Suppressor macrophage (primary cell): ENCODE measurements at regions not wholly inside any gene's neighbourhood (a gene's known extent, or its start where the extent isn't known, plus 50 kb on each side); places are given as distances from the start of the nearest gene placed in this dataset.
A peak's percentile ranks its signal among the peaks of the same experiment; 100 is the strongest.
"Not testable (repeated sequence)": the region's sequence is repeated elsewhere in the genome, so short reads cannot be mapped to it uniquely, and the experiment has no call there.

ENCODE experiments used
- DNase-seq, 4 experiments: peaks; one replicate each; pipeline ENCODE4 v3.0.0-alpha.2; 2020 to 2022

DNA sequence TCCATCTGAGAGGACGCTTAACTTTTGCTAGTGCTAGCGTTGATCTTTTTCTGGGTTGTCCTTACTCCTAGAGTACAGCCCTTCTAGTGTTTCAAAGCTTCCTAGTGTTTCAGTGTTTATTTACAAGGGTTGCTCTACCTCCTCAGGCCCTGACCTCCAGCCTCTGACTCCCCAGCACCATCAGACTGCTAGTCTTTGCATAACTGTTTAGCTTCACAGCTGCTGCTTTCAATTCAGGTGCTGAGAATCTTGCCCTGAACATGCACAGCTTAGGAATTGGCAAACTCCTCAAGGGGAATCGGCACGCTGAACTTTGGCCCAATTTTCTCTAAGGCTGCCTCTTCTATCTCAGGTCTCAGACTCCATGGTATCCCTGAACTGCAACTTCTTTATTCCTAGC, 52.9 kb downstream of the OR52B4 start:
- not testable (repeated sequence) for DNase-seq

GRCh38 chr11:4277225-4277624, 91.0 kb downstream of the OR52B4 start:
- not testable (repeated sequence) for DNase-seq

GRCh38 chr11:4251085-4251484, 117.1 kb downstream of the OR52B4 start:
- DNase-seq, result not testable (repeated sequence)

GRCh38 chr11:4249475-4249874, 118.7 kb downstream of the OR52B4 start:
- DNase-seq, result not testable (repeated sequence)

DNA sequence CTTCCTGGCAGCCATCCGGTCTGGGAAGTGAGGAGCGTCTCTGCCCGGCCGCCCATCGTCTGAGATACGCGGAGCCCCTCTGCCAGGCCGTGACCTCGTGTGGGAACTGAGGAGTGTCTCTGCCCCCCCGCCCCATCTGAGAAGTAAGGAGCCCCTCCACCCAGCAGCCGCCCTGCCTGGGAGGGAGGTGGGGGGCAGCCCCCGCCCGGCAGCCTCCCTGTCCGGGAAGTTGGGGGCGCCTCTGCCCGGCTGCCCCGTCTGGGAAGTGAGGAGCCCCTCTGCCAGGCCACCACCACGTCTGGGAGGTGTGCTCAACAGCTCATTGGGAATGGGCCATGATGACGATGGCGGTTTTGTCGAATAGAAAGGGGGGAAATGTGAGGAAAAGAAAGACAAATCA, 130.4 kb downstream of the OR52B4 start:
- not testable (repeated sequence) for DNase-seq

DNA sequence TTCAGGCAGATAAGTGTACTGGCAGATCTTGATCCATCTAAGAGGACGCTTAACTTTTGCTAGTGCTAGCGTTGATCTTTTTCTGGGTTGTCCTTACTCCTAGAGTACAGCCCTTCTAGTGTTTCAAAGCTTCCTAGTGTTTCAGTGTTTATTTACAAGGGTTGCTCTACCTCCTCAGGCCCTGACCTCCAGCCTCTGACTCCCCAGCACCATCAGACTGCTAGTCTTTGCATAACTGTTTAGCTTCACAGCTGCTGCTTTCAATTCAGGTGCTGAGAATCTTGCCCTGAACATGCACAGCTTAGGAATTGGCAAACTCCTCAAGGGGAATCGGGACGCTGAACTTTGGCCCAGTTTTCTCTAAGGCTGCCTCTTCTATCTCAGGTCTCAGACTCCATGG, 124.3 kb downstream of the RRM1 start:
- DNase-seq, result not testable (repeated sequence)

GRCh38 chr11:4213746-4214145, 119.1 kb downstream of the RRM1 start:
- DNase-seq, result no peak

DNA sequence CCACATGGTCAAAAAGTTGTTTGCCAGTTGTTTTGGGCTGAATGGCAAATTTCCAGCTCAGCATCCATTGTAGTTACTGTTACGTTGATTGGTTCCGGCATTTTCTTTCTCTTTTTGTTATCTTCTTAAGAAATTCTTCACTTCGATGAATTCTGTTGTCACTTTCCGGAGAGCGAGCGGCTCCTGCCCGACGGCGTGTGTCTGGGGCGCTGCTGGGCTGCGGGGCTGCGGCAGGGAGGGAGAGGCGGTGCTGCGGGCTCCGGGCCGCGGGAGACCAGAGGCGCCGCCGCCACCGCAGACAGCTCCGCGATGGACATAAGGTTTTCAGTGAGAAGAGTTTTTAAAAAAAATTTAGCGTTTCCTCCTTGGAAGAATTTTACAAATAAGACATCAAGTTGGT, 117.4 kb downstream of the RRM1 start:
- DNase-seq, result no peak

DNA sequence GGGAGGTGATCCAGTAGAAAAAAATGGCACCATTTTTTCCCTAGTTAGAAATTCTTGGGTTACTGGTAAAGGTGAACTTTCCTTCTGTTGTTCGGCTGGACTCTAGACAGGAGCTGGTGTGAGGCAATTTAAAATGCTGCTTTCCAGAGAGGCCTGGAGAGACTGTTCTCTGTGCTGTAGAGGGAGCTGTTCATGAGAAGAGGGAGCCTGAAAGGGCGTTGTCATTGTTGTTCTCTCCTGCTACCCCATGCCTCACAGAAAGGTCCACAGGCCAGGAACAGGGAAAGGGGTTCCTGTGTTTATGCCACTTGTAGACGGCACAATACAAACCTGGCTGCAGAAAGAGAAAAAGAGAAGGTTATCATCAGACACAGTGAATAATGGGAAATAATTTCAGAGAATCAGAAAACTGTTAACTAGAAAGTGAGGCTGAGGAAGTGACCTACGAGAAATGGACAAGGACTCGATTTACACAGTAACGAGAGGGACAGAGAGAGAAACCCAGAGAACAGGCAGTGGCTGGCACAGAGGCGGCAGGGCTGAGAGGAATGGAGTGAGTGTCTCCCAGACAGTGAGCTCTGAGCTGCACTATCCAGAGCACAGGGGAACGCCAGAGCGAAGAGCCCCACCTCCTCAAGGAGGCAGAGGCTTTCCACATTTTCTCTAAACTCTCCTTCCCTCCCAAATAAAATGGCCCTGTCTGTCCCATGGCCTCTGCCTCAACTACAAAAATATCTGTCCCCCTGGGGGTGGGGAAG, 109.2 kb downstream of the RRM1 start:
- DNase-seq, result no peak

DNA sequence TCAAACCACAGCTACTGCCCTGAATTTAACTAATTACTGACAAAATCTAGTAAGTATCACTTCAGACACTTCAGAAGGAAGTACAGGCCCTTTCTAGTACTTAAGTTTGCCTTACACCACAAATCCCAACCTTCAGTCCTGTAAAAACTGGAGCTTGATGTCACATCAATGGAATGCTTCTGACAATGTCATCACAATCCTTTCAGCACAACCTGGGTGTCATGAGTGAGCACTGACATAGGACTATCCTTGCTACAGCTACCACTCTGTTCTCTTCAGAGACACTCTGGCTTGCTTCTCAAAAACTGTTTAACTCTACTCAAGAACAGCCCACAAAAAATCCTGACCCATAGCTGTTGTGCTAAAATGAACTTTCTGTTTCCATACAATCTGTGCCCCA, 108.2 kb downstream of the RRM1 start:
- DNase-seq, result no peak

GRCh38 chr11:4197112-4197511, 102.5 kb downstream of the RRM1 start:
- DNase-seq, result no peak

DNA sequence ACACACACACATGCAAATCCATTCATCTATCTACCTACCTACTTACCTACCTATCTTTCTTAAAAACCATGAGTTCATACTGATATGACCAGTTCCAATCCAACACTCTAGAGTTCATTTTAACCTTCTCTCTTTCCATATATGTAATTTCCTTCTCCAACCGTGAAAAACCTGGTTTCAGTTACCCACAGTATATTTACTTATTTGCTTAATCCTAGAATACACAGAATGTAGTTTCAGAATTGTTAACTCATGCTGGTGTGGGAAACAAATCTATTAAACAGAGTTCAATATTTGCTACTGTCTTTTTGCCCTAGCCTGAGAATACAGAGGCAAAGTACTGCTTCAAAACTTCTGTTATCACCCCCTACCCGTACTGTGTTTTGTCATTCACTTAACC, 101.3 kb downstream of the RRM1 start:
- no peak for DNase-seq

DNA sequence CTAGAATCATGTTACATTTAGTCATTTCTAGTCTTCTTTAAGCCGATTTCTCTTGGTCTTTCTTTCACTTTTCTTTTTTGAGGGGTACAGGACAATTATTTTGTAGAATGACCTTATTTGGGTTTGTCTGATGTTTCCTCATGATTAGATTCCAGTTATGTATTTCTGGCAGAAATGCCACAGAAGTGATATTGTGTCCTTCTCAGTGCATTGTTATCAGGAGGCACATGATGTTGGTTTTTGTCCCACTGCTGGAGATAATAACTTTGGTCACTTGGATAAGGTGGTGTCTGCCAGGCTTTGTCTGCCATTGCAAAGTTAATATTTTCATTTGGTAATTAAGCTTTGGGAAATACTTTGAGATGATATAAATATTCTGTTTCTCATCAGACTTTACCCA, 100.3 kb downstream of the RRM1 start:
- DNase-seq, result no peak

GRCh38 chr11:4191031-4191571, 96.5 kb downstream of the RRM1 start:
- no peak for DNase-seq

DNA sequence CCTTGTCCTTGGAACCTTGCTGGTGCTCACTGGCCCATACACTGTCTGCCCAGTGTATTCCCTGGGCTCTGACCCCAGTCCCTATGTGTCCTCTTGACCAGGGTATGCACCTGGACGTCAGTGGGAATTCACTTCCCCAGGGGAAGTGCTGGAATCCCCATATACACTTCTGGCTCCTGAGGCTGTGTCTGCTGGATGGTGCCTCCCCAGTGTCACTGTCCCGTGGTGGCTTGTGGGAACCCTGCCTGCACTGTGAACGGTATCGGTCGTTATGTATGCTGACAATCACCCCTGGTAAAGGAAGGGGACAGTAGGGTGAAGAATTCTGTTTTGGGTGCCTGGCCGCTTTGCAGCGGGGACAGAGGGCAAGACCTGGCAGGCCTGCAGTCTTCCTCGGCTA, 95.9 kb downstream of the RRM1 start:
- DNase-seq, result no peak

DNA sequence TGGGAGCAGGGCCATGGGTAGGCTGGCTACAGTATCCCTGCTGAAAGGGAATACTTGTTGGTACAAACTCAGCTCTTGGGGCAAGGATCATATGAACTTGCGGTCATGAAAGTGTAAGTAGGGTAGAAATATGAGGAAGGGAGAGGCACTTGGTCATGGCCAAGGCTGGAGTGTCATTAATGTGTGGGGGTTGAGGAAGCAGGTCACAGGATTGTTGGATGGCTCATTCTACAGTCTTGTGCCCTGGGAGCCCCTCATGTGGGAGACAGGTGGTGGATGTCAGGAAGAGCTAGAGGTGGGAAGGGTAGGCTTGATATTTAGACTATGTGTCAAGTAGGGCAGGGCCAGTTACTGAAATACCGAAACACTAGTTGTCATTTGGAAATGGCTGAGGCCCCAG, 95.5 kb downstream of the RRM1 start:
- peak; percentile 54 to 78 (median 68) for DNase-seq
